Cardiac septum (tissue), 1 donor: ENCODE measurements at regions not wholly inside any gene's neighbourhood (a gene's known extent, or its start where the extent isn't known, plus 50 kb on each side); places are given as distances from the start of the nearest gene placed in this dataset.
"Not testable (repeated sequence)": the region's sequence is repeated elsewhere in the genome, so short reads cannot be mapped to it uniquely, and the experiment has no call there.

Source experiments
- DNase-seq: peaks from one replicate; pipeline ENCODE4 v3.0.0-alpha.2; 2020; ENCODE audit warnings: low spot score
- intact Hi-C: fragments of 100-400 bp; cut with DNase I; formaldehyde crosslinking; loops from one replicate; pipeline ENCODE4 v1.14.0; 2022
- donor health status: DM: no; HTN: no; CAD: no.

DNA sequence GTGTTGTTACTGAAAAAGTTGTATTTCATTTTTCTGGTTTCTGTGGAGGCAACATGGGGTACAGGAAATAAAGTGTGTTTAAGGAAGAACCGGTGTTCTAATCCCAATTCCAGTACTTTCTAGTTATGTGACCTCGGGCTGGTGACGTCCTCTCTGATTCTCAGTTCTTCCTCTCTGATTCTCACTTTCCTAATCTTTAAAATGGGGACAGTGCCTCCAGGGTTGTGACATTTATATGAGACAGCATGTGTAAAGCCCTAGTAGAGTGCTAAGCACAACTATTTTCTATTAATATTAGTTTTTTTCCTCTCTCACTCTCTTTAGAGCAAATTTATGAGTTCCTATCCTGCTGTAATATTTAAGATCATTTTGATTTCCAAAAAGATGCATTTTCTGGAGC, 50.9 kb upstream of the PTPDC1 start:
- intact Hi-C loops: no loop called here
- DNase-seq: no peak

DNA sequence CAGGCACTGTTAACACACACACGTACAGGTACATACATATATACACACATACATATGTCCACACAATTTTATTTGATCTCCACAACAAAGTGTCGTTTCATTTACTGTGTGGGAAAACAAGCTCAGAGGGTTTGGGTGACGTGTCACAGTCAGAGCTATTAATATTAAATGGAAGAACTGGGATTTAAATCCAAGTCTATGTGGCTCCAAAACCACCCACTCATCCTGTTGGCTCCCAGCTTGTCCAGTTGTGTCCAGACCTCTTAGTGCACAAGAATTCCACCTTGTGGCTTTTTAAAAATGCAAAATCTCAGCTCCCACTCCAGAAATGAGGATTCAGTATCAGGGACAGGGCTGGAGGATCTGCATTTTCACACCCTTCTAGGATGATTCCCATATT, 52.3 kb upstream of the PTPDC1 start:
- no peak for DNase-seq
- intact Hi-C loops: loop anchor here (2.0 kb wide), 1 partner anchor 135 kb away; no protein-coding TSS in a partner anchor

DNA sequence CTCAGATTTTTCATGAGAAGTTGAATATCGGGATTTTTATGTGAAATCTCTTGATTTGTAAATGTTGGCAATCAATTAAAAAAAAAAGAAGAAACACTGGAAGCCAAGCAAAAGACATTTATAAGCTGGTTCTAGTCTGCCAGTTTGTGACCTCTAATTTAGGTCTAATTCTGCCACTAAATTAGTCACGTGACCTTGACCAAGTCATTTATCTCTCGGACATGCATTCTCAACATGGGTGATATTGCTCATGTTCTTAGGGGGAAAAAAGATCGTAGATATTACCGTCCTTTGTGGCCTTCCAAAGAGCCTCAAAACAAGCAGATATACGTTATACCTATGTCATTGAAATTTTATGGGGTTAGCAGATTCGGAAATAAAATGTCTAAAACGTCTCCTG, 52.9 kb upstream of the PTPDC1 start:
- intact Hi-C loops: loop anchor here (2.0 kb wide), 1 partner anchor 135 kb away; no protein-coding TSS in a partner anchor
- DNase-seq: no peak

DNA sequence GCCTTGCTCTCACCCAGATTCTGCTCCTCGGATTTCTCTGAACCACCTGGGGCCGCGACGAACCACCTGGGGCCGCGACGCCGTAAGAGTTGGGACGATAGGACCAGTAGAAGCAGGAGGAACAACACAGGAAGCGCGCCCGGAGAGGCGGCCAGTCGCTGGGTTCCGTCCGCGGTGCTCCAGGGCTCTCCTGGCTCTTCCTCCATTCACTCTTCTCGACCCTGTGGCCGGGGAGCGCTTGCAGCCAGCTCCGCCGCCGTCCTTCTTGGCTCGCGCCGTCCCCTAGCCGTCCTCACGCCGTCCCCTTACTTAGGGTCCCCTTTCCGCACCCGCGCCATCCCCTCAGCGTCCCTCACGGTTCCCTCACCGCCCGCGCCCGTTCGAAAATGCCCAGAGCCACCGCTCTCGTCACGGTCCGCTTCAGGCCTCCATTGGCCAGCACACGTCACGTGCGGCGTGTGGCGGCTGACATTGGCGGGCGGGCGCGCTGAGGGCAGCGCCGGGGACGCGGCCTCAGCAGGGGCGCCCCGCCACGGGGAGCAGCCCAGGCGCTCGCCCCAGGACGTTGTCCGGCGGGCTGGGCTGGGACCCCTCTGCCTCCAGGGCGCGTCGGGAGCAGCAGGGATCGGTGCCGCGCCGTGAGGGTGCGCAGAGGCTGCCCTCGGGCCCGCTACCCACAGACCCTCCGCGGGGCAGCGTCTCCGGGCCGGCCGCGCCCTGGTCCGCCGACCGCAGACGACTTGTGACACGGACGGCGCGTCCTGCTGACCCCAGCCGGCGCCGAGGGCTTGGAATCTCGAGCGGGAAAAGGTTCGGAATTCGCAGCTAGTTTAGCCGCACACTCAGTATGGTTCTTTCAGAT, 53.7 kb upstream of the PTPDC1 start:
- peak; percentile 94 for DNase-seq
- intact Hi-C loops: loop anchor here (2.0 kb wide), 1 partner anchor 136 kb away; no protein-coding TSS in a partner anchor

DNA sequence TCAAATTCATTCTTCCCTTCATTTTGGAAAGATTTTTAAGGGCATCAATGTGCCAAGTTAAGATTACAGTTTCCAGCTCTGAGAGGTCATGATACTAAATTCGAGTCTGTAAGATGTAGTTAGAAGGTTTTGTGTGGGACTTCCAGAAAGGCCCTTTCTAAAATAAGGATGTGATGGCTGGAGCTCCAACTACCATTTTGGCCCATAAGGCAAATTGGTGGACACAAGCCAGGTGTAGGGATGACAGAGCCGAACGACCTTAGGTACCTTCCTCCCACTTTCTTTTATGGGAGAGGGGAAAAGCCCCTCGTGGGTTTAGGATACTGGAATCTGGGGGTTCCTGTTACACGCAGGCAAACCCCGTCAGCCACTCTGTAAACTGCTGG, 54.3 kb upstream of the PTPDC1 start:
- no peak for DNase-seq
- intact Hi-C loops: loop anchor here (2.0 kb wide), 1 partner anchor 137 kb away; no protein-coding TSS in a partner anchor

DNA sequence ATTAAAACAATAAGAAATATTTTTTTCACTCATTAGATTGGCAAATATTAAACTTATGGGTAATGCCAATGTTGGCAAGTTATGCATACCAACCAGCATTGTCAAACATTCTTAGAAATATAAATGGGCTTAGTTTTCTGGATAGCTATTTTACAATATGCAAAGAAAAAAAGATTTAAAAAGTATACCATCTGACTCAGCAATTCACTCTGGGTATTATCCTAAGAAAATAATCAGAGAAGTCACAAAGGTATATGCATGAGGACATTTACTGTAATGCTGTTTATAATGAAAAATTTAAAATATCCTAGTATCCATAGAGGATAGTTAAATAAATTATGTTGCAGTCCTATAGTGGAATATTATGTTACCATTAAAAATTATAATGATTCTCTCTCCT, 57.4 kb upstream of the PTPDC1 start:
- DNase-seq: no peak
- intact Hi-C loops: no loop called here

DNA sequence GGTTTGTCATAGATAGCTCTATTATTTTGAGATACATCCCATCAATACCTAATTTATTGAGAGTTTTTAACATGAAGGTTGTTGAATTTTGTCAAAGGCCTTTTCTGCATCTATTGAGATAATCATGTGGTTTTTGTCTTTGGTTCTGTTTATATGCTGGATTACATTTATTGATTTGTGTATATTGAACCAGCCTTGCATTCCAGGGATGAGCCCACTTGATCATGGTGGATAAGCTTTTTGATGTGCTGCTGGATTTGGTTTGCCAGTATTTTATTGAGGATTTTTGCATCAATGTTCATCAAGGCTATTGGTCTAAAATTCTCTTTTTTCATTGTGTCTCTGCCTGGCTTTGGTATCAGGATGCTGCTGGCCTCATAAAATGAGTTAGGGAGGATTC, 61.8 kb upstream of the PTPDC1 start:
- intact Hi-C loops, DNase-seq: not testable (repeated sequence)

DNA sequence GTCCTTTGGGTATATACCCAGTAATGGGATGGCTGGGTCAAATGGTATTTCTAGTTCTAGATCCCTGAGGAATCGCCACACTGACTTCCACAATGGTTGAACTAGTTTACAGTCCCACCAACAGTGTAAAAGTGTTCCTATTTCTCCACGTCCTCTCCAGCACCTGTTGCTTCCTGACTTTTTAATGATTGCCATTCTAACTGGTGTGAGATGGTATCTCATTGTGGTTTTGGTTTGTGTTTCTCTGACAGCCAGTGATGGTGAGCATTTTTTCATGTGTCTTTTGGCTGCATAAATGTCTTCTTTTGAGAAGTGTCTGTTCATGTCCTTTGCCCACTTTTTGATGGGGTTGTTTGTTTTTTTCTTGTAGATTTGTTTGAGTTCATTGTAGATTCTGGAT, 63.4 kb upstream of the PTPDC1 start:
- intact Hi-C loops, DNase-seq: not testable (repeated sequence)

DNA sequence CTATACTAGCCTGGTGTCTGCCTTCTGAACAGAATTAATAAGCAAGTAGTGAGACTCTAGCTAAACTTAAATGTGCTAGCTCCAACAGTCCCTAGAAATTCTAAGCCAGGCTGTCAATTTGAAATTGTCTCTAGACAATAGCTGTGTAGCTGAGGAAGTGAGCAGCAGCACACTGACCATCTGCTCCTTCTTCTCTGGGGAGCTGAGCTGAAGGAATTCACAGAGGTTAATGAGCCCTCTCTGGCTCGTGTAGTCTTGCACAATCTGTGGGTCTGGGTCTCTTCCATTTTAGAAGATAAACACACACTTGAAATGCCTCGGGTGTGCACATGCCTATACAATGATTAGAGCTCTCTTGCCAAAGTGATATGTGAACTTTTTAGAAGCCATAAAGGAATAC, 63.5 kb upstream of the BARX1 start:
- intact Hi-C loops: no loop called here
- no peak for DNase-seq

DNA sequence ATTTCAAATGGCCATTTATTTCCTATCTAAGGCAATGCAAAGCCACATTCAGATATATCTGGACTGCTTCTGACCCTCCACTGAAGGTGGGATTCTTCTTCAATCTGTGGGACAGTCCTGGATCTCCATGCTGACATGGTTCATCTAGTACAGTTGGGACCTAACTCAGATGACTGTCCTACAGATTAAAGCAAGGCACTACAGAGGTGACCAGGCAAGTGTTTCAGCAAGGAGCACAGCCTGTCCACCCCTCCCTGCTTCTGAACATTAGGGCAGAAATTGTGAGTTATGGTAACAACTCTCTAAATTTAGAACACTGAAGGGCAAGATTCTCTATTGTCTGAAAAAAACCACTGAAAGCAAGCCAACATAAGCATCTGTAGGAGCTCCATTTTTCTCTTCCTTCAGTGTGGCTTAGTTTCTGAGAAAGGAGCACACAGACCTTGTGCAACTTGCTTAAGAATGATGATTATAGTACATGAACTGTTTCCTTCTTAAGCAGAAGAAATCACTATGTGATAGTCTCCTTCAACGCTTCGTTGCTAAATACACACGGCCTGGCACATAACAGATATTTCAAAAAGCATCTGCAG, 62.9 kb upstream of the BARX1 start:
- DNase-seq: no peak
- intact Hi-C loops: no loop called here

DNA sequence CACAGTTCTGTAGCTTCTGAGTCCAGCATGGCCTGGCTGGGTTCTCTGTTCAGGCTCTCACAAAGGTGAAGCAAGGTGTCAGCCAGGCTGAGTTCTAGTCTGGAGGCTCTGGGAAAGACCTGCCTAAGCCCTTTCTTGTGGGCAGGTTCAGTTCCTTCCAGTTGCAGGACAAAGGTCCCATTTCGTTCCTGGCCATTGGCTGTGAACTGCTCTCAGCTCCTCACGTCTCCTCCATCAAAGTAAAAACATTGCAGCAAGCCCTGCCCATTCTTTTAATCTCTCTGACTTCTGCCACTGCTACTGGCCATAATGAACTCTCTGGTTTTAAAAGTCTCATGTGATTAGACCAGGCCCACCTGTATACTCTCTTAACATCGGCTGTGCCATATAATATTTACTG, 61.6 kb upstream of the BARX1 start:
- intact Hi-C loops: no loop called here
- no peak for DNase-seq

DNA sequence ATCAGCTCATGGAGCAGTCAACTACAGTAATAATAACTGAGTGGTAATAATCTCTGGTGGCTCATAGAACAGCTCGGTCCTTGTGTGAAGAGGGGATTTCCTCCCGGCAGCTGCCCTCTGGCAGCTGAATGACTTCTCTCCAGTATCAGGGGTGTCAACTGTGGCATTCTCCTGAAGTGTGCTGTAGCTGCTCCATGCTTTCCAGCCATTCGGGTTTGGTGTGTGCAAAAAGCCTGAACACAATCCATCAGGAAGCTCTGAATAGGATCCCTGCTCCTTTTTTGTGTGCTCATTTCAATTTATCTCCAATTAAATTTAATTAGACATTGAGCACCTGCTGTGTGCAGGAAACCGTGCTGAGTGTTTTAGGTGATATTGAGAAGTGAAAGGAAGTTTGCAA, 59.8 kb upstream of the BARX1 start:
- intact Hi-C loops: loop anchor here (5.0 kb wide), 1 partner anchor 197 kb away; no protein-coding TSS in a partner anchor

DNA sequence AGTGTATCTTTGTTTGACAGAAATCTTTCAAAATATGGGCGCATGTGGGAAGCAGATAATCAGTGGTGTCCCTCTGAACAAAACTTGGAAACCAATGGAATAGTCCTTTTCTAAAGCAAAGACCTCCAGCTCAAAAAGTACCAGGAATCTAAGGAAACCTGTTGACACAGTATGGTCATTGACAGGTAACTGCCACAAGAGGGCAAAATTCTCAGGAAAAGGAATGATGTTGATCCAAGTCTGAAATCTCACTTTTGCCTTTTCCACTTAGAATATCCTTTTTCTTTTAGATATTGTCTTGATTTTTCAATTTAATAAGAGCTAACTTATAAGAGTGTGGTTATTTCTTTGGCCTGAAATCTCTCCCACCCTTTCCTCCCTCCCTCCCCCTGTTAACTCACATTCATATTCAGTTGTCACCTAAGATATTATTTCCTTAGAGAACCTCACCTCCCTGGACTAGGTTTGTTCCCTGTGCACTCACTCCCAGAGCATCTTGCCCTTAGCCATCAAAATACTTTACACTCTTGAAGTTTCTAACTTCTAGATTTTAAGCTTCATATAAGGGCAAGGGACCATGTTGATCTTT, 59.0 kb upstream of the BARX1 start:
- intact Hi-C loops: loop anchor here (5.0 kb wide), 1 partner anchor 198 kb away; no protein-coding TSS in a partner anchor
- DNase-seq: no peak

More for the DNA sequence above, 59.8 kb upstream of the BARX1 start:
- DNase-seq: no peak

DNA sequence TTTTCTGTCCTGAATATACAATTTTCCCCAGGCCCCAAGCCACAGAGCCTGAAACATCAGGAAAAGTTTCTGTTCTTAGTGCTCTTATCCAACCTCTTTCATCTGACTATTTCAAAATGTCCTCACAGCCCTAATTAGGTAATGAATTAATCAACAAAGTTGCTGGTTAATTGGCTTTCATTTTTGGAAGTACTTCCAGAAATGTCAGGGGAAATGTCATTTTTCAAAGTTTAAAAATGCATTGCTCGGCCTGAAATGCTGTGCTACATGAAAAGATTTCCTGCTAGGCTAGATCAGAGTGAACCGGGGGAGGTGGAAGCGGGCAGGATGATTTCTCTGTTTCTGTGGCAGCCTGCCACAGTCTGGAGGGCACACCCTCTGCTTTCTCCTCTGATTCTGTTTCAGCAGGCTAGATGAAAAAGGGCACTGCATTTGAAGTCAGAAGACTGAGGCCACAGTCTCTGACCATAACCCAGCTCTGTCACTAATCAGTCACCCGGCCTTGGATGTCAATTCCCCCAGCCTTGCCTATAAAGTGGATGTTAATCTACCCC, 55.9 kb upstream of the BARX1 start:
- intact Hi-C loops: loop anchor here (5.0 kb wide), 1 partner anchor 201 kb away; no protein-coding TSS in a partner anchor
- DNase-seq: no peak

DNA sequence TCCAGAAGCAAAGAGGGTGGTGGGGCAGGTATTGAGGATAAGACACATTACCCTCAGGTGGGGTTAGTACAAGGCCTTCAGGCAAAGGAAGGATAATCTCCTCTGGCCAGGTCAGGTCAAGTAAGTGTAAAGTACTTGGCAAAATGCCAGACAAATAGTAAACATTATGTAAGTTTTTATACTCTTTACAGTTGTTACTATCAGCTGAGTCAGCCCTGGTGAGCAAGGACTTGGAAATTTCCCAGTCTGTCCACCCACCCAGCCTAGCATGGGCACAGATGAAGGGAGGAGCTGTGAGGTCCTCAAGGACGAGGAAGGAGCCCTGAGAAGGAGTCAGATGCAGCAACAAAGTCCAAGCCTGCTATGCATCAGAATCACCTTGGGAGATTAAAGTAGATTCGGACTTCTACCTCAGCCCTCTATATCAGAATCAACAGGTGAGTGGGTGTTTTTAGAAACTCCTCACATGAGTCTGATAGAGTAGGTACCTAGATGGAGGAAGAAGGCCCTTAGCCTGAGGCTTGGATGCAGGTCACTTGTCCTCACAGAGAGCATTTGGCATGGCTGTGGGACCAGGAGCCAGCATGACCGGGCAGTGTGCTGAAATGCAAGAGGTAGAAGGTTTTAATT, 50.2 kb upstream of the BARX1 start:
- intact Hi-C loops: no loop called here
- no peak for DNase-seq
